ENCODE measurements at regions not wholly inside any gene's neighbourhood (a gene's known extent, or its start where the extent isn't known, plus 50 kb on each side); places are given as distances from the start of the nearest gene placed in this dataset.
A peak's percentile ranks its signal among the peaks of the same experiment; 100 is the strongest.

DNA sequence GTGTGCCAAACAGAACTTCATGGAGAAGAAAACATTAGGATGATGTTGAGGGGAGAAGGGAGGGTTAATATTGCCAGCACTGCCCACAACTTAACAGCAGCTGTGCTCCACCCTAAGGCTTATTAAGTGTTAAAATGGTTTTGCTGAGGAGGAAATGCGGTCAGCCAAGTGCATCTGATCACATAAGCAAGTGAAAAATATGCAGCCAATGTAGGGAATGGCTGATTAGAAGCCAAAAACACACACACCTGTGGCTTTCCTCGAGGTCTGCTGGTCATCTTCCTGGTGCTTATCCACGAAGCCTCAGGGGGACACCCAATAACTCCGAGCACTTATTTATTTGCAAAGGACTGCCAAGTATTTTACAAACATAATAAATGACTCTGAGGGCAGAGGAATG, 66.3 kb upstream of the GPR45 start:
- TF ChIP-seq EZH2 (IDR thresholded peaks at IDR 0.05; ENCODE audit: borderline replicate concordance, insufficient read depth, low read depth, low read length, poor library complexity, severe bottlenecking) (no peak), CTCF (IDR thresholded peaks at IDR 0.05) (no peak)
- H3K9me3 Mint-ChIP-seq (ENCODE audit: insufficient read depth) = peaks cover 9% of the 10 kb centered on the region
- peak overlapping the region; percentile 93 for H3K27ac Mint-ChIP-seq
- H4K20me1 ChIP-seq (ENCODE audit: control insufficient read depth, insufficient read depth, low read length, poor library complexity, severe bottlenecking) = no peaks in the 10 kb centered on the region
- peak overlapping the region; percentile 71 for H3K4me2 ChIP-seq (replicated peaks; ENCODE audit: low read depth, low read length, poor library complexity, severe bottlenecking)
- ChIA-PET POLR2A (interaction anchor here (1.1 kb wide), 1 partner anchor 45 kb away, joined by 3 read pairs; no protein-coding TSS in a partner anchor), CTCF (interaction anchor here (3.4 to 3.5 kb wide), 2 partner anchors 60 to 61 kb away, joined by 23 to 24 read pairs; no protein-coding TSS in a partner anchor)
- no peaks in the 10 kb centered on the region for H3K79me2 ChIP-seq (ENCODE audit: control insufficient read depth, insufficient read depth, low read length)
- peak overlapping the region; percentile 35 to 69 for H3K27ac ChIP-seq (ENCODE audit: low read length in 2 of 2)
- WGBS (ENCODE audit: insufficient coverage) = 0% methylated on average over 3 of the region's 4 CpGs
- peak; percentile 50 for ATAC-seq (ENCODE audit: low read depth)
- H3K36me3 ChIP-seq (replicated peaks in 1 of 2; ENCODE audit: control extremely low read depth in 1 of 2, control insufficient read depth in 1 of 2, extremely low read depth in 1 of 2, insufficient read depth in 2 of 2, low read length in 1 of 2) = no peaks in the 10 kb centered on the region
- intact Hi-C loops (cut with micrococcal nuclease) = loop anchor here (5.0 kb wide), 2 partner anchors 33 to 62 kb away; no protein-coding TSS in a partner anchor
- peak overlapping the region; percentile 46 for H3K9ac ChIP-seq (ENCODE audit: low read length)
- H3K4me3 ChIP-seq (ENCODE audit: control extremely low read depth in 1 of 5, extremely low read depth in 1 of 5, insufficient read depth in 1 of 5, low read depth in 2 of 5, low read length in 4 of 5) = peak overlapping the region in 3 of 5 experiments; percentile 5 to 56 (median 23)
- DNase-seq = peak; percentile 42
- H3K4me3 Mint-ChIP-seq = peak overlapping the region; percentile 79
- no peaks in the 10 kb centered on the region for H3K27me3 ChIP-seq (replicated peaks in 1 of 4; ENCODE audit: control extremely low read depth in 1 of 4, control insufficient read depth in 3 of 4, insufficient read depth in 4 of 4, low read length in 3 of 4)
- peaks cover 72% of the 10 kb centered on the region for H3K4me1 Mint-ChIP-seq
- peak overlapping the region; percentile 33 for H2AFZ ChIP-seq (ENCODE audit: insufficient read depth, low read depth, low read length, poor library complexity, severe bottlenecking)
- H3K27me3 Mint-ChIP-seq = no peaks in the 10 kb centered on the region
- H3K4me1 ChIP-seq (ENCODE audit: control insufficient read depth in 2 of 2, insufficient read depth in 2 of 2, low read length in 2 of 2) = peaks cover 42 to 52% of the 10 kb centered on the region in 2 donors
- H3K9me3 ChIP-seq (ENCODE audit: control extremely low read depth in 1 of 3, control insufficient read depth in 2 of 3, insufficient read depth in 1 of 3, low read length in 2 of 3) = peaks cover 0 to 13% (median 9%) of the 10 kb centered on the region in 3 donors

DNA sequence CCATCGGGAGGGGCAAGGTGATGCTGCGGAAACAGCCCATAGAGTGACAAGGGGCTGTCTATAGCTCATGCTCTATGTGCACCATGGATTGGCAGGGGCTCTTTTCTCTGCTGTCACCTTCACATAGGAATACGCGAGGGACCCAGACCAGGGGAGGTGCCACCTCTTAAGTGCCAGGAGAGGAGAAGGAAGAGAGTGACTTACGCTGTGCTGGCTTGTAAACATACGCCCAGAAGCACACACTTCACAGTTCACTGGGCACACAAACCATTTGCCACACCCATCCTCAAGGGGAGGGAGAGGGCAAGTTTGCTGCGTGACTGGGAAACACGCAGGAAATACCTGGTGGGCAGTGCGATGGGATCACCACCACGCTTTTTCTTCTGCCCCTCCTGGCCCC, 65.1 kb upstream of the GPR45 start:
- H3K36me3 ChIP-seq (replicated peaks in 1 of 2; ENCODE audit: control extremely low read depth in 1 of 2, control insufficient read depth in 1 of 2, extremely low read depth in 1 of 2, insufficient read depth in 2 of 2, low read length in 1 of 2) = no peaks in the 10 kb centered on the region
- peaks cover 47 to 59% of the 10 kb centered on the region in 2 donors for H3K4me1 ChIP-seq (ENCODE audit: control insufficient read depth in 2 of 2, insufficient read depth in 2 of 2, low read length in 2 of 2)
- CTCF ChIA-PET = interaction anchor here (0.8 to 3.5 kb wide), 3 partner anchors 60 to 62 kb away, joined by 3 to 24 read pairs (median 23); no protein-coding TSS in a partner anchor
- Mint-ChIP-seq H3K4me3 (peak overlapping the region; percentile 79), H3K9me3 (ENCODE audit: insufficient read depth) (peaks cover 9% of the 10 kb centered on the region), H3K27me3 (no peaks in the 10 kb centered on the region), H3K27ac (peak overlapping the region; percentile 93), H3K4me1 (peaks cover 75% of the 10 kb centered on the region)
- H3K79me2 ChIP-seq (ENCODE audit: control insufficient read depth, insufficient read depth, low read length) = no peaks in the 10 kb centered on the region
- peak overlapping the region; percentile 35 to 69 for H3K27ac ChIP-seq (ENCODE audit: low read length in 2 of 2)
- TF ChIP-seq EZH2 (IDR thresholded peaks at IDR 0.05; ENCODE audit: borderline replicate concordance, insufficient read depth, low read depth, low read length, poor library complexity, severe bottlenecking) (no peak), CTCF (IDR thresholded peaks at IDR 0.05) (no peak)
- ATAC-seq (ENCODE audit: low read depth) (peak; percentile 87), DNase-seq (peak; percentile 56)
- peaks cover 0 to 13% (median 9%) of the 10 kb centered on the region in 3 donors for H3K9me3 ChIP-seq (ENCODE audit: control extremely low read depth in 1 of 3, control insufficient read depth in 2 of 3, insufficient read depth in 1 of 3, low read length in 2 of 3)
- H3K4me3 ChIP-seq (ENCODE audit: control extremely low read depth in 1 of 5, extremely low read depth in 1 of 5, insufficient read depth in 1 of 5, low read depth in 2 of 5, low read length in 4 of 5) = peak overlapping the region in 3 of 5 experiments; percentile 23 to 56 (median 28)
- peak overlapping the region; percentile 46 for H3K9ac ChIP-seq (ENCODE audit: low read length)
- H3K4me2 ChIP-seq (replicated peaks; ENCODE audit: low read depth, low read length, poor library complexity, severe bottlenecking) = peak overlapping the region; percentile 71
- no peaks in the 10 kb centered on the region for H4K20me1 ChIP-seq (ENCODE audit: control insufficient read depth, insufficient read depth, low read length, poor library complexity, severe bottlenecking)
- POLR2A ChIA-PET = no interaction called here
- no peaks in the 10 kb centered on the region for H3K27me3 ChIP-seq (replicated peaks in 1 of 4; ENCODE audit: control extremely low read depth in 1 of 4, control insufficient read depth in 3 of 4, insufficient read depth in 4 of 4, low read length in 3 of 4)
- peak overlapping the region; percentile 33 for H2AFZ ChIP-seq (ENCODE audit: insufficient read depth, low read depth, low read length, poor library complexity, severe bottlenecking)
- WGBS (ENCODE audit: insufficient coverage) = 42% methylated on average over 4 of the region's 10 CpGs
- intact Hi-C loops (cut with micrococcal nuclease) = loop anchor here (5.0 kb wide), 2 partner anchors 34 to 61 kb away; no protein-coding TSS in a partner anchor
